IPS-NIHi7 (cell line): ENCODE measurements at regions not wholly inside any gene's neighbourhood (a gene's known extent, or its start where the extent isn't known, plus 50 kb on each side); places are given as distances from the start of the nearest gene placed in this dataset.

ENCODE experiments used
- DNase-seq: peaks from one replicate; pipeline ENCODE4 v3.0.0; 2012; ENCODE audit warnings: mixed read lengths; ENCODE audit errors: extremely low spot score

DNA sequence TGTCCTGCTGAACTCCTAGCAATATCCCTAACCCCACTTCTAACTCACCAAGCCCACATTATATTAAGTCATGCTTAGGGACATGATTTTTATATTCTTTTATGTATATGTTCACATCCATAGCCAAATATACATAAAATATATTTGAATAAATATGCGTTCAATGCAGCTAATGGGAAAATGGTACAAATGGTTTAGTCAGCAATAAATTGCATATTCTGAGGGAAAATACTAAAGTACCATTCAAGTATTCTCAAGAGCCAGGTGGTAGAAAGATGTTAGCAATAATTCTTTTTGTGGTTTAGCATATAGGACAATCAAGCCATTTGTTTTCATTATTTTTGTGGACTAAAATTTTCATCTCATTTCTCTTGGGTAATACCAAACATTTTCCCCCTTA, 306.0 kb downstream of the TDRD15 start:
- DNase-seq, result no peak

DNA sequence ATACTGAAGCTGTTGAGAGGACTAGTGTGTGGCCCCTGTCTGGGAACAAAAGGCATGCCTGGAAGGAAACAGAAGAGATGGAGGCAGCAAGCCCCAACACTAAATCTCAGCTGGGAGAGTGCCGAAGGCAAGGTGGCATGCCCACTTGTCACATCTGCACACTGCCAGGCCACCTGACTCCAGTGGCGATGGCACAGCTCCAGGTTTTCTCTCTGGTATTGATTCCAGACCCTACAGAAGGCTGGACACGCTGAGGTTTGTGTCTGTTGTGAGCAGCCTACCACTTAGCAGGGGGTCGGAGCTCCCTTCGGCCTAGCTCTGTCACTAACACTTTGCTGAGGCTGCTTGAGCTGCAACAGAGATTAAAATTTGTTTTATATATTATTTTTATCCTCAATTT, 307.3 kb downstream of the TDRD15 start:
- DNase-seq, result no peak

GRCh38 chr2:21438949-21439348, 315.2 kb downstream of the TDRD15 start:
- DNase-seq, result no peak

GRCh38 chr2:21441442-21441841, 317.7 kb downstream of the TDRD15 start:
- no peak for DNase-seq

GRCh38 chr2:21443494-21444105, 319.8 kb downstream of the TDRD15 start:
- DNase-seq, result no peak

DNA sequence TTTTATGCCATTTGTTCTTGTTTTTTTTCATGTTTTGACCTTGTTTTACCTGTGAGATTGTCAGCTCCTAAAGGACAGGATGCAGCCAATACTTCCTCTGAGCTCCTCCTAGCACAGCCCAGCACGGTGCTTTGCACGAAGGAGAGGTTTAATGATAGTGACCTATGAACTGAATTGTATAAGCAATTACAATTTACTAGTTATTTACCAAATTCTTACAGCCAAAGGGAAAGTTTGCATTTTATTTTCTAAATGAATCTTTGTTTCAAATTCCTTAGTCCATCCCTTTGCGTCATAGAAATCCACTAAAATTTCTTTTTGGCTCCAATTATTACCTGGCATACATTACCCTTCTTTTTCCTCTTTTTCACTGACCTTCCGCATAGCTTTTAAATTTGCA, 326.1 kb downstream of the TDRD15 start:
- DNase-seq, result no peak

DNA sequence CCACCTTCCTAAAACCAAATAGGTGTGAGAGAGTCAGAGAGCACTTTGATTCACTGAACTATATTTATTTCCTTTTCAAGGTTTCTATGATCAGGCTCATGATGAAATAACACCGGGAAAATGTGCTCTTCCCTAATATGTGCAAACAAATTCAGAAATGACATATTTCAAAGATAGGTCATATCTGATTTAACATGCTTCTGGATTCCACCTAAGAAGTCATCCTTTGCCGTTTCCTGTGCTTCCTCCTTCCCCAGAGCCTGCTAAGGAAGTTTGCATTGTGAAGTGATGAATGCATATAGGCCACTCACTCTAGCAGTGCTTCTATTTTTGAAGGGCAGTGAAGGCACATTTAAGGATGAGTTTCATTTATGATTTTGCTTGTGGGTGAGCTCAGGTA, 327.6 kb downstream of the TDRD15 start:
- no peak for DNase-seq

- no peak for DNase-seq
Measured at GRCh38 chr2:21452263-21452662, 328.5 kb downstream of the TDRD15 start.

- DNase-seq, result peak; percentile 35
Measured at GRCh38 chr2:21452678-21453077, 328.9 kb downstream of the TDRD15 start.

- no peak for DNase-seq
Measured at GRCh38 chr2:21453723-21454450, 330.1 kb downstream of the TDRD15 start.

DNA sequence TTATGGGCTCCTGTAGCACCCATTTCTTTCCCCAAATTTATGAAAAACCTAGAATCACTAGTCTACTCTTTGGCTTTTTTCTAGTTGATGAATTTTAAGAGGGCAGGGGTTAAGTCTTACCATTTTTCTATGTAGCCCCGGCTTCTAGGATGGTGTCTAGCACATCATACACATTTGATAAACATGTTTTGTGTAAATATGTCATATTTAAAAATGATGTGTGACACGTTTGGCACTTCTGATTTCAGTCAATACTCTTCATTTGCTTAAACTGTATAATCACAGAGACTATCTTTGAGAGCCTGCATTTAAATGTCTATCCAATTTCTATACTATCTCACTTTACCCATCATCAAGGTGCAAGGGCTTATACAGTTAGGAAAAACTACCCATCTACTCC, 331.1 kb downstream of the TDRD15 start:
- no peak for DNase-seq

- no peak for DNase-seq
Measured at GRCh38 chr2:21461754-21462240, 338.0 kb downstream of the TDRD15 start.

GRCh38 chr2:21466341-21466927, 342.7 kb downstream of the TDRD15 start:
- no peak for DNase-seq

GRCh38 chr2:21467280-21467818, 343.6 kb downstream of the TDRD15 start:
- no peak for DNase-seq

DNA sequence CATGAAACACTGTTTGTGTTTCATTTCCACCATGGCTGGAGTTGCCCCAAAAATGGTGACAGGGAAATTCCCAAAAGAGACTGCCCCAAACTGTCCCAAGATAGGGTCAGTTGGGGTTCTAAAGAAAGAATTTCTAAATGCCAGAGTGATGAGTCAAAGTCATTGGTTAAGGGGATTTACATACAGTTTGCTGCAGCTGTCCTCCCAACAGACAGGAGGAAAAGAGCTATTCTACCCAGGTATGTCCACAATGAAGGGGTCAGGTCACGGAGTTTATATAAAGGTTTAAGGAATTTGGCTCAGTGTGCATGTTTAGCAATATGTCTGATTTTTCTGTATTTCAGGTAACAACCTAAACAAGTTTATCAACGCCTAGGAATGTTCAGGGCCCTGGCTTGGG, 344.1 kb downstream of the TDRD15 start:
- DNase-seq, result peak; percentile 26

DNA sequence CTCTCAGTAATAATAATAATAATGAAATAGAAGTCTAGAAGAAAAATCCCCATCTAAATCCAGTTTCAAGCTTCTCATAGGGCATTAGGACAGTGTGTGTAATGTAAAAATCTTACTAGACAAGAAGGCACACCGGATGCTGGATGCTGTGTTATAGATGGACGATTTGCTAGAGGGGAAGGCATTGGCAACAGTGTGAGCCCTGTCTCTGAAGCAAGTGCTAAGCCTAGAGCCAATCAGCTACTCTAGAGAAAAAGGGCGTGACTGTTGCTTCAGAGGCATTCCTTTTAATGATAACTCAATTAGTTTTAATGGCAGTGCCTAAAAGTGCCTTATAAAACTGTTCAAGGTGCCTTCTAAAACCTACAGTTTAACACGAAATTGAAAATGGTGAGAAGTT, 344.9 kb downstream of the TDRD15 start:
- no peak for DNase-seq

DNA sequence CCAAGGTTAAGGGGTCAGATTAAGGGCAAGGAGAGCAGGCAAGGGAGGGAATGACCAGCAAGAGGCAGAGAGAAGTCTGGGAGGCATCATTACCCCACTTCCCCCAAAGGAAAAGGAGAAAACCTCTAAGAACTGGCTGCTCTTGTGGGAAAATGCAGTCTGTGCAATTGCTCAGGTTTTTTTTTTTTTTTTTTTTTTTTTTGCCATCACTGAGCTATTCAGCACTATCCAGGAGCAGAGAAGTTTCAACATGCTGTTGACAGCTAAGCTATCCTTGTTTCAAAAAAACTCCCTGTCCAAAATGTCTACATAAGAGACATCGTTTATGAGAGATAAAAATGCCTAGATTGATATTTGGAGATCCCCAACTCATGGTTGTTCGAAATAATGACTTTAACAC, 345.4 kb downstream of the TDRD15 start:
- no peak for DNase-seq

DNA sequence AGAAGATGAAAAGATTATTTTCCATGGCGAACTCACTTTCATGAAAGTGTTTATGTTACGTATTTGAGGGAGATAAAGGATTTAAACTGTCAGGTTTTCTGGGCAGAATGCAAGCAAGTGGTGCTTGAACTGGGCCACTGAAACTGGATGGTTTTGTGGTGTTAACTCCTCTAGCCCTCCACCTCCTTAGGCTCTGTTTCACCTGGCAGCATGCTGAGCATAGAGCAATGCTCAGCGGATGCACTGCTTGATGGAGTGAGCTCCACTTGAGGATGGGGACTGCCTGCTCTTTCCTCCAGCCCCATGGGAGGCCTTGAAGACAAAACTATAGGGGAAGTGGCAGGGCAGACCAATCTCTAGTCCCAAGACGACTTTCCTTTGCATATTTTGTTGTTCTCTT, 345.8 kb downstream of the TDRD15 start:
- no peak for DNase-seq

DNA sequence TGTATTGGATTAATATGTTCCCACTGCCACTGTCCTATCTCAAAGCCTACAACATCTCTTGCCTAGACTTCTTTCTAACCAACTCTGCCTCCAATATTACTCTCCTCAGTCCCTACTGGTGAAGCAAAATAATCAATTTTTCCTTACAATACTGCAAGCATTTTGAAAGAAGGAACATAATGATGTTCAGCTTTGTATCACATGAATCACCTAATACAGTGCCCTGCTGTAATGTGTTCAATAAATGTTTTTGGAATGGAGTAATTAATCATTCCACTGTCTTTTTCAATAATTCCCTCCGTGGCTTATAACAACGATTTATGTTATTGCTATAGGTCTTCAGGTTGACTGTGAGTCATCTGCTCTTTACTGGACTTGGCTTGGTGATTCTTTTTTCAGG, 356.4 kb downstream of the TDRD15 start:
- DNase-seq, result no peak

DNA sequence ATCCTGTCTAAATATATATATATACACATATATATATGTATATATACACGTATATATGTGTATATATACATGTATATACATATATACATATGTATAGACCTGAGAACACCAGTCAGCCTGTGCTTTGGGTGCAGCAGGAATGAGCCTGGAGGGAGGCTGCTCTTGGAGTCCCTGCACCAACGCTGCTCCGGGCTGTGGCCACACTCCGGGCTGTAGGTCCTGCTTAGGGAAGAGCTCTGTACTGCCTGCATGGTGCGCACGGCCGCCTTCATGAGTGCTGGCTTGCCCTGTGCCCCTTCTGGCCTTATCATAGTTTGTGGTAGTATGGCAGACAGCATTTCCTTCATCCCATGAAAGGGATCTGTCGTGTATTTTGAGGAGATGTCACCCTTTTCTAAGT, 360.9 kb downstream of the TDRD15 start:
- no peak for DNase-seq

DNA sequence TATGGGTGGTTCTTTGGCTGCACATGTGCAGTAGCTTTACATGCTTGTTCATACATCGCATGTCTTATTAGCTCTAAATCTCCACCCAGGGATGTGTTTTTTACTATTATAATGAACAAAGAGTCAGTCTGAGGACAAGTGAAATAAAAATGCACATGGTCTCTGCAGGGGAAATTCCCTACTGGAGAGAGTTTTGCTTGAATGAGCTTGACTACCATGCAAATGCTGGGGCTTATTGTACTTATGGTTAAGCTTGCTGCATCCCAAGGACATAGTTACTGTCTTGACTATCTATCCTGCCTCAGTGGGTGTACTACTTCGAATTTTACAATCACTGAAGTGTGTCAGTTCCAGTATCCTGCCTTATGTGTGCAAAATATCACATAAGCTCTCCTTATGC, 362.7 kb downstream of the TDRD15 start:
- no peak for DNase-seq

- no peak for DNase-seq
Measured at GRCh38 chr2:21489080-21489479, 365.3 kb downstream of the TDRD15 start.

DNA sequence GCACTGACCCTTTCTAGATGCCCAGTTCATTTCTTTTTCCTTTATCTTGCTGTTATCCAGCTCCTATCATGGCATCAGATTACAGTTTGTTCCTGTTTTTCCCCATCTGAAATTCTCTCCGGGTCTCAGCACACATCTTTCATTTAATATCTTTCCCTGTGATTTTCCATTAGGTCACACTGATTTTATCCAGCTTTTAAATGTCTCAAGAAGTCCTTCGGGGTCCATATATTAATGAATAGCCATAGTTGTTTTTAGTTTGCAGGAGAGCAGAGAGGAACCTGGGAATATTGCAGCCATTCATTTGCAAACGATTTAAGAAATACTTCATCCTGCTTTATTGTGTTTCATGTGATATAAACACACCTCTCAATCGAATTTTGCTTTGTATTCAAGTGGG, 374.2 kb downstream of the TDRD15 start:
- DNase-seq, result no peak
